K562 (cell line): ENCODE measurements at regions not wholly inside any gene's neighbourhood (a gene's known extent, or its start where the extent isn't known, plus 50 kb on each side); places are given as distances from the start of the nearest gene placed in this dataset.

Experiments used
- ATAC-seq: fragments of 200-7000 bp; cut with Tn5 transposase; 3 replicates; pipeline ENCODE4 v1.9.1; 2020; ENCODE audit warnings: moderate library complexity
- BruUV-seq: library from RNA; stranded (reverse); fragments of 400-500 nt; replicated peaks from 2 replicates; lab custom pipeline; 2021; lab: Mats Ljungman, UMichigan
- CTCF ChIA-PET: fragments of 300-600 bp; formaldehyde crosslinking; extraction: SDS; loops from one replicate; lab custom pipeline; 2021; ENCODE audit warnings: low intra/inter-chr PET ratio; lab: Yijun Ruan, JAX
- POLR2A ChIA-PET: fragments of 300-600, 350-650 bp; sonication (Branson Sonifier 250); formaldehyde crosslinking; extraction: SDS; loops from one replicate; lab custom pipeline; 2021; ENCODE audit warnings: antibody characterized with exemption, inconsistent platforms; lab: Yijun Ruan, JAX
- DNase-seq, 4 experiments: peaks; one replicate each; pipeline versions ENCODE4 v3.0.0 to v3.0.0-alpha.2; 2011 to 2018; ENCODE audit warnings: low spot score in 3 of 4, mixed read lengths in 3 of 4; ENCODE audit errors: extremely low read depth in 1 of 4
- FAIRE-seq: peaks from 2 replicates; lab custom pipeline; 2011; peaks lifted over from hg19 to GRCh38; lab: Jason Lieb, UNC
- H2AFZ ChIP-seq: 2 replicates; pipeline ENCODE4 v1.6.0; 2011; ENCODE audit warnings: low read depth, low read length, control low read depth, inconsistent platforms
- H3K27ac ChIP-seq: fragments of 200-600 bp; 3 replicates; pipeline ENCODE4 v1.8.0; 2011; ENCODE audit warnings: low read depth, mild to moderate bottlenecking, control low read depth, inconsistent platforms, low read length, moderate library complexity, mixed read lengths; ENCODE audit errors: extremely low read depth
- H3K27me3 ChIP-seq, 2 experiments: fragments of 300-600 bp in 1 of 2; 2 replicates in 1 of 2; 3 replicates in 1 of 2; pipeline versions ENCODE4 v1.6.0 to v1.8.0; 2011; ENCODE audit warnings: inconsistent platforms in 2 of 2, low read length in 2 of 2, mild to moderate bottlenecking in 1 of 2, mixed read lengths in 1 of 2, moderate library complexity in 1 of 2; ENCODE audit not compliant: control insufficient read depth in 2 of 2, insufficient read depth in 2 of 2
- H3K36me3 ChIP-seq: fragments of 300-600 bp; 3 replicates; pipeline ENCODE4 v1.8.0; 2011; ENCODE audit warnings: mild to moderate bottlenecking, low read length, inconsistent platforms; ENCODE audit not compliant: control insufficient read depth, insufficient read depth
- H3K4me1 ChIP-seq, 2 experiments: fragments of 200-600 bp in 1 of 2; replicated peaks in 1 of 2; 2 replicates in 1 of 2; 3 replicates in 1 of 2; pipeline versions ENCODE4 v1.5.1 to v1.8.0; 2011; ENCODE audit warnings: inconsistent platforms in 2 of 2, low read length in 2 of 2, mild to moderate bottlenecking in 1 of 2, mixed read lengths in 1 of 2, moderate library complexity in 1 of 2; ENCODE audit not compliant: control insufficient read depth in 2 of 2, insufficient read depth in 2 of 2
- H3K4me2 ChIP-seq: 2 replicates; pipeline ENCODE4 v1.6.1; 2011; ENCODE audit warnings: low read length, control low read depth, inconsistent platforms, mixed read lengths; ENCODE audit not compliant: insufficient read depth
- H3K4me3 ChIP-seq: fragments of 200-600 bp; sonication (generic), shearing (Covaris generic); 2 replicates; pipeline ENCODE4 v1.5.1; 2016; ENCODE audit warnings: control low read depth, inconsistent platforms
- H3K79me2 ChIP-seq: fragments of 200-600 bp; 3 replicates; pipeline ENCODE4 v1.8.0; 2011; ENCODE audit warnings: low read length, inconsistent platforms; ENCODE audit not compliant: control insufficient read depth, insufficient read depth
- H3K9ac ChIP-seq, 2 experiments: 2 replicates each; pipeline versions ENCODE4 v1.6.0 to v1.6.1; 2011; ENCODE audit warnings: low read depth in 2 of 2, low read length in 2 of 2, control low read depth in 1 of 2, inconsistent platforms in 1 of 2, mild to moderate bottlenecking in 1 of 2, mixed read lengths in 1 of 2; ENCODE audit not compliant: insufficient read depth in 1 of 2
- H3K9me1 ChIP-seq: one replicate; pipeline ENCODE4 v1.6.0; 2011; ENCODE audit warnings: inconsistent platforms, mild to moderate bottlenecking, low read length, moderate library complexity; ENCODE audit not compliant: control insufficient read depth, insufficient read depth
- H3K9me3 ChIP-seq: replicated peaks from 2 replicates; pipeline ENCODE4 v1.5.1; 2011; ENCODE audit warnings: low read depth, low read length, inconsistent platforms; ENCODE audit not compliant: control insufficient read depth, insufficient read depth
- H4K20me1 ChIP-seq: replicated peaks from 2 replicates; pipeline ENCODE4 v1.6.1; 2011; ENCODE audit warnings: low read length, inconsistent platforms, mixed read lengths; ENCODE audit not compliant: control insufficient read depth, insufficient read depth
- ASH1L ChIP-seq: fragments of 450-650 bp; IDR thresholded peaks from 2 replicates; pipeline ENCODE4 v1.6.1; 2018; ENCODE audit warnings: borderline replicate concordance, mild to moderate bottlenecking, low read depth; ENCODE audit not compliant: partially characterized antibody
- ATF4 ChIP-seq: fragments of 450-650 bp; formaldehyde crosslinking; IDR thresholded peaks from 2 replicates; pipeline ENCODE4 v1.4.0; 2022; ENCODE audit warnings: mild to moderate bottlenecking, moderate library complexity
- BCL6 ChIP-seq: fragments of 250-450 bp; sonication (Bioruptor Pico); IDR thresholded peaks from 2 replicates; pipeline ENCODE4 v1.4.0; 2020
- CBFA2T3 ChIP-seq: fragments of 450-650 bp; IDR thresholded peaks from 2 replicates; pipeline ENCODE4 v1.6.1; 2017
- CCAR2 ChIP-seq: fragments of 200-400 bp; formaldehyde crosslinking; IDR thresholded peaks from 2 replicates; pipeline ENCODE4 v1.6.1; 2017; ENCODE audit warnings: mild to moderate bottlenecking, low read depth, low read length
- CTCF ChIP-seq, 3 experiments: IDR thresholded peaks in 2 of 3; conservative IDR thresholded peaks in 1 of 3; 2 replicates each; pipeline ENCODE4 v1.5.1; 2011 to 2012; ENCODE audit warnings: low read length in 3 of 3, mild to moderate bottlenecking in 3 of 3, control low read depth in 2 of 3, improper control_type of control experiment in 1 of 3, inconsistent platforms in 1 of 3, low read depth in 1 of 3, mixed read lengths in 1 of 3, moderate library complexity in 1 of 3; ENCODE audit not compliant: insufficient read depth in 2 of 3
- HDAC3 ChIP-seq: fragments of 450-650 bp; IDR thresholded peaks from 2 replicates; pipeline ENCODE4 v1.6.1; 2018; ENCODE audit warnings: borderline replicate concordance, mild to moderate bottlenecking, moderate library complexity; ENCODE audit not compliant: partially characterized antibody
- KDM2B ChIP-seq: fragments of 250-450 bp; sonication (Bioruptor Pico); IDR thresholded peaks from 2 replicates; pipeline ENCODE4 v1.8.0; 2021; ENCODE audit warnings: mild to moderate bottlenecking, moderate library complexity
- NR2C2 ChIP-seq, 2 experiments: fragments of 200-800 bp in 1 of 2; sonication (Bioruptor generic) in 1 of 2; sonication (generic) in 1 of 2; formaldehyde crosslinking in 1 of 2; IDR thresholded peaks; 2 replicates each; pipeline versions ENCODE4 v1.6.1 to v1.8.0; 2016 to 2022; ENCODE audit warnings: mild to moderate bottlenecking in 1 of 2, missing compliant biosample characterization in 1 of 2, missing genetic modification characterization in 1 of 2, missing genetic modification reagents in 1 of 2
- RBM34 ChIP-seq: fragments of 200-400 bp; formaldehyde crosslinking; IDR thresholded peaks from 2 replicates; pipeline ENCODE4 v1.6.1; 2018; ENCODE audit warnings: low read length, borderline replicate concordance; ENCODE audit not compliant: insufficient read depth
- SMARCE1 ChIP-seq: fragments of 450-650 bp; IDR thresholded peaks from 2 replicates; pipeline ENCODE4 v1.7.1; 2016; ENCODE audit warnings: mild to moderate bottlenecking
- SPI1 ChIP-seq: IDR thresholded peaks from 2 replicates; pipeline ENCODE4 v1.6.1; 2011; ENCODE audit warnings: low read depth, low read length, control low read depth, borderline replicate concordance
- STAT5B ChIP-seq: fragments of 250-450 bp; sonication (Bioruptor Pico); IDR thresholded peaks from 2 replicates; pipeline ENCODE4 v1.8.0; 2021; ENCODE audit warnings: mild to moderate bottlenecking, inconsistent platforms
- TSHZ1 ChIP-seq: fragments of 250-450 bp; sonication (Bioruptor Pico); IDR thresholded peaks from 2 replicates; pipeline ENCODE4 v1.4.0; 2020; ENCODE audit warnings: mild to moderate bottlenecking, moderate library complexity
- ZNF143 ChIP-seq: sonication (generic); formaldehyde crosslinking; IDR thresholded peaks from 2 replicates; pipeline ENCODE4 v1.9.0; 2022; ENCODE audit warnings: mild to moderate bottlenecking, missing genetic modification reagents
- ZNF175 ChIP-seq: fragments of 200-800 bp; sonication (Bioruptor generic); IDR thresholded peaks from 2 replicates; pipeline ENCODE4 v1.6.1; 2016; ENCODE audit warnings: low read depth, mild to moderate bottlenecking, missing genetic modification characterization, missing compliant biosample characterization
- ZNF347 ChIP-seq: fragments of 450-650 bp; formaldehyde crosslinking; IDR thresholded peaks from 2 replicates; pipeline ENCODE4 v1.4.0; 2020; ENCODE audit warnings: low read depth, mild to moderate bottlenecking, moderate library complexity
- WGBS: fragments of 100-300 bp; shearing (Covaris generic); methylation state at CpG from one replicate; pipeline ENCODE4 v1.1.6; 2016; ENCODE audit warnings: low coverage, mixed read lengths; ENCODE audit not compliant: insufficient coverage; ENCODE audit errors: missing lambda C conversion rate; 5-methylcytosine and 5-hydroxymethylcytosine counted together
- in situ Hi-C: fragments of 300-500 bp; cut with MboI; formaldehyde crosslinking; loops from 4 replicates; pipeline ENCODE4 v1.15.0; 2018; ENCODE audit warnings: inconsistent platforms, mixed read lengths
- intact Hi-C: fragments of 100-400 bp; cut with micrococcal nuclease; formaldehyde crosslinking; loops from 2 replicates; pipeline ENCODE4 v1.14.2; 2022

GRCh38 chr7:17206349-17206905 lies 92.0 kb upstream of the AHR start:
- Histone ChIP-seq H2AFZ (no peak overlapping the region), H3K4me1 (peaks cover 0 to 3% of the 10 kb centered on the region in 2 experiments; a peak in 1 of 5 replicates), H3K9ac (no peak overlapping the region), H3K9me1 (no peaks in the 10 kb centered on the region), H3K4me3 (no peak overlapping the region), H3K36me3 (no peaks in the 10 kb centered on the region), H3K79me2 (no peaks in the 10 kb centered on the region), H4K20me1 (no peaks in the 10 kb centered on the region), H3K9me3 (no peaks in the 10 kb centered on the region), H3K27me3 (no peaks in the 10 kb centered on the region), H3K27ac (peak overlapping the region; percentile 30; the same call in 2 of the 3 replicates), H3K4me2 (no peak overlapping the region)
- 4% methylated on average over 3 of the region's 3 CpGs for WGBS
- ATAC-seq: peak; percentile 83
- POLR2A ChIA-PET: no interaction called here
- no TSS peak for BruUV-seq
- no peak for FAIRE-seq
- intact Hi-C loops: no loop called here
- CTCF ChIA-PET: no interaction called here
- in situ Hi-C loops: no loop called here
- DNase-seq: peak in 2 of 4 experiments; percentile 13 to 28
- TF ChIP-seq ZNF347 (CRISPR knock-in tag) (no peak), CTCF (IDR thresholded peaks at IDR 0.05 in 2 of 3, conservative IDR thresholded peaks at IDR 0.05 in 1 of 3; ENCODE audit: insufficient read depth in 2 of 3, low read depth in 1 of 3, low read length in 3 of 3) (no peak), HDAC3 (no peak), ZNF143 (CRISPR knock-in tag) (no peak), ASH1L (no peak), ATF4 (CRISPR knock-in tag) (no peak), BCL6 (CRISPR knock-in tag) (no peak), NR2C2 (CRISPR knock-in tag; IDR thresholded peaks at IDR 0.05) (no peak), NR2C2 (tag; IDR thresholded peaks at IDR 0.05) (peak; percentile 67; the same call in 1 of the 2 replicates), KDM2B (CRISPR knock-in tag) (no peak), SMARCE1 (no peak), ZNF175 (CRISPR knock-in tag) (no peak), SPI1 (peak; percentile 10; the same call in 1 of the 2 replicates), TSHZ1 (CRISPR knock-in tag) (no peak), CBFA2T3 (peak; percentile 20; the same call in 1 of the 2 replicates), CCAR2 (no peak), RBM34 (no peak), STAT5B (no peak)
